ENCODE measurements at regions not wholly inside any gene's neighbourhood (a gene's known extent, or its start where the extent isn't known, plus 50 kb on each side); places are given as distances from the start of the nearest gene placed in this dataset.

- no peak for ATAC-seq
- SMC1A ChIA-PET (ENCODE audit: uncharacterized antibody, unreplicated experiment) = no interaction called here
- peaks cover 3 to 6% of the 10 kb centered on the region in 2 experiments; a peak in 2 of 4 replicates for H3K27me3 ChIP-seq (replicated peaks in 1 of 2; ENCODE audit: control insufficient read depth in 2 of 2, insufficient read depth in 2 of 2, low read length in 1 of 2)
- no peaks in the 10 kb centered on the region for H3K36me3 ChIP-seq (ENCODE audit: control insufficient read depth in 2 of 2, insufficient read depth in 2 of 2, low read length in 1 of 2)
- H2AFZ ChIP-seq (ENCODE audit: control insufficient read depth, low read depth, low read length) = no peak overlapping the region
- BruUV-seq (replicated peaks) = no TSS peak
- CTCF ChIA-PET = interaction anchor here (0.6 kb wide), 1 partner anchor 32 kb away, joined by 3 read pairs; no protein-coding TSS in a partner anchor
- RAD21 ChIA-PET (ENCODE audit: unreplicated experiment) = no interaction called here
- H3K4me3 ChIP-seq = no peak overlapping the region
- POLR2A ChIA-PET = no interaction called here
- in situ Hi-C loops (cut with MboI) = no loop called here
- 0% methylated on average over 1 of the region's 1 CpG for WGBS (ENCODE audit: insufficient coverage, insufficient replicate concordance, low lambda C conversion rate, missing lambda C conversion rate)
- no peaks in the 10 kb centered on the region for H4K20me1 ChIP-seq (ENCODE audit: control insufficient read depth, insufficient read depth)
- no peak overlapping the region for H3K9ac ChIP-seq (ENCODE audit: control insufficient read depth, insufficient read depth, low read length)
- no peak overlapping the region for H3K4me2 ChIP-seq (ENCODE audit: control insufficient read depth, insufficient read depth)
- intact Hi-C loops (cut with micrococcal nuclease; ENCODE audit: unreplicated experiment) = no loop called here
- no peak for DNase-seq (ENCODE audit: low read depth, low spot score)
- H3K27ac ChIP-seq (ENCODE audit: control insufficient read depth, insufficient read depth) = no peak overlapping the region
- no peaks in the 10 kb centered on the region for H3K9me3 ChIP-seq (replicated peaks; ENCODE audit: control insufficient read depth, insufficient read depth, low read length)
- no peaks in the 10 kb centered on the region for H3K4me1 ChIP-seq (ENCODE audit: control insufficient read depth, insufficient read depth, low read length)
- H3K79me2 ChIP-seq (ENCODE audit: control insufficient read depth, insufficient read depth, low read length) = no peaks in the 10 kb centered on the region
- TF ChIP-seq NFYB (IDR thresholded peaks at IDR 0.05; ENCODE audit: insufficient read depth, low read depth, low read length) = no peak
- TF ChIP-seq E2F4 (IDR thresholded peaks at IDR 0.05; ENCODE audit: low read depth, low read length) = no peak
- no peak for TF ChIP-seq STAT1 (conservative IDR thresholded peaks at IDR 0.05)
- TF ChIP-seq ZSCAN29 (IDR thresholded peaks at IDR 0.05) = no peak
- TF ChIP-seq BCL11A (IDR thresholded peaks at IDR 0.05; ENCODE audit: low read depth, low read length) = no peak
- no peak for TF ChIP-seq LARP7 (IDR thresholded peaks at IDR 0.05)
- no peak for TF ChIP-seq WRNIP1 (IDR thresholded peaks at IDR 0.05; ENCODE audit: borderline replicate concordance, low read depth, low read length)
- no peak for TF ChIP-seq CEBPZ (IDR thresholded peaks at IDR 0.05; ENCODE audit: low read depth, low read length)
- TF ChIP-seq SKIL (IDR thresholded peaks at IDR 0.05; ENCODE audit: low read depth, poor library complexity, severe bottlenecking) = no peak
- TF ChIP-seq ATF2 (IDR thresholded peaks at IDR 0.05; ENCODE audit: low read length) = no peak
- TF ChIP-seq EZH2 (IDR thresholded peaks at IDR 0.05; ENCODE audit: borderline replicate concordance, control insufficient read depth, low read depth, low read length) = no peak
- TF ChIP-seq SMAD5 (IDR thresholded peaks at IDR 0.05; ENCODE audit: low read depth) = no peak
- FAIRE-seq = no peak
Measured at GRCh38 chr10:29873941-29874484, 185.4 kb downstream of the JCAD start.
